ENCODE measurements at regions not wholly inside any gene's neighbourhood (a gene's known extent, or its start where the extent isn't known, plus 50 kb on each side); places are given as distances from the start of the nearest gene placed in this dataset.

- TF ChIP-seq CTCF (conservative IDR thresholded peaks at IDR 0.05; ENCODE audit: low read depth, low read length) = no peak
- no peak for TF ChIP-seq EZH2phosphoT487 (IDR thresholded peaks at IDR 0.05; ENCODE audit: borderline replicate concordance, low read length)
- TF ChIP-seq EZH2 (IDR thresholded peaks at IDR 0.05; ENCODE audit: low read length, unreplicated experiment) = no peak
Observed at GRCh38 chr5:83839256-83839655, 118.6 kb upstream of the HAPLN1 start.
